AG04449 (cell line): ENCODE measurements at regions not wholly inside any gene's neighbourhood (a gene's known extent, or its start where the extent isn't known, plus 50 kb on each side); places are given as distances from the start of the nearest gene placed in this dataset.

Experiments used
- CTCF ChIA-PET: fragments of 350-600 bp; formaldehyde crosslinking; extraction: SDS; loops from one replicate; lab custom pipeline; 2021; ENCODE audit warnings: antibody characterized with exemption; lab: Yijun Ruan, JAX
- POLR2A ChIA-PET: fragments of 400-600, 350-600 bp; formaldehyde crosslinking; extraction: SDS; loops from one replicate; lab custom pipeline; 2020; ENCODE audit warnings: antibody characterized with exemption, inconsistent platforms; lab: Yijun Ruan, JAX
- DNase-seq: peaks from one replicate; pipeline ENCODE4 v3.0.0-alpha.2; 2010; ENCODE audit warnings: low read depth, low spot score
- H3K4me3 ChIP-seq: 2 replicates; pipeline ENCODE4 v1.5.1; 2011; ENCODE audit warnings: low read depth, mild to moderate bottlenecking, control low read depth, low read length
- TF ChIP-seq, protein P1 (sequence below): IDR thresholded peaks from one replicate; pipeline ENCODE4 v1.5.1; 2011; ENCODE audit warnings: mild to moderate bottlenecking, moderate library complexity, low read length, control low read depth, inconsistent platforms; ENCODE audit not compliant: insufficient read depth; ENCODE audit errors: missing control alignments

- ChIA-PET POLR2A (no interaction called here), CTCF (no interaction called here)
- TF ChIP-seq, protein P1, sequence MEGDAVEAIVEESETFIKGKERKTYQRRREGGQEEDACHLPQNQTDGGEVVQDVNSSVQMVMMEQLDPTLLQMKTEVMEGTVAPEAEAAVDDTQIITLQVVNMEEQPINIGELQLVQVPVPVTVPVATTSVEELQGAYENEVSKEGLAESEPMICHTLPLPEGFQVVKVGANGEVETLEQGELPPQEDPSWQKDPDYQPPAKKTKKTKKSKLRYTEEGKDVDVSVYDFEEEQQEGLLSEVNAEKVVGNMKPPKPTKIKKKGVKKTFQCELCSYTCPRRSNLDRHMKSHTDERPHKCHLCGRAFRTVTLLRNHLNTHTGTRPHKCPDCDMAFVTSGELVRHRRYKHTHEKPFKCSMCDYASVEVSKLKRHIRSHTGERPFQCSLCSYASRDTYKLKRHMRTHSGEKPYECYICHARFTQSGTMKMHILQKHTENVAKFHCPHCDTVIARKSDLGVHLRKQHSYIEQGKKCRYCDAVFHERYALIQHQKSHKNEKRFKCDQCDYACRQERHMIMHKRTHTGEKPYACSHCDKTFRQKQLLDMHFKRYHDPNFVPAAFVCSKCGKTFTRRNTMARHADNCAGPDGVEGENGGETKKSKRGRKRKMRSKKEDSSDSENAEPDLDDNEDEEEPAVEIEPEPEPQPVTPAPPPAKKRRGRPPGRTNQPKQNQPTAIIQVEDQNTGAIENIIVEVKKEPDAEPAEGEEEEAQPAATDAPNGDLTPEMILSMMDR, result no peak
- no peak overlapping the region for H3K4me3 ChIP-seq
- DNase-seq, result no peak
These were observed 665.2 kb upstream of the ADGRL2 start for GRCh38 chr1:81135524-81135923.

- no peak for DNase-seq
- H3K4me3 ChIP-seq, result no peak overlapping the region
- ChIA-PET CTCF (no interaction called here), POLR2A (no interaction called here)
- TF ChIP-seq, protein P1, result no peak
These were observed 671.0 kb upstream of the ADGRL2 start for GRCh38 chr1:81129776-81130175.

GRCh38 chr1:81129366-81129765 lies 671.4 kb upstream of the ADGRL2 start:
- ChIA-PET POLR2A (no interaction called here), CTCF (no interaction called here)
- H3K4me3 ChIP-seq, result no peak overlapping the region
- TF ChIP-seq, protein P1, result no peak
- no peak for DNase-seq

DNA sequence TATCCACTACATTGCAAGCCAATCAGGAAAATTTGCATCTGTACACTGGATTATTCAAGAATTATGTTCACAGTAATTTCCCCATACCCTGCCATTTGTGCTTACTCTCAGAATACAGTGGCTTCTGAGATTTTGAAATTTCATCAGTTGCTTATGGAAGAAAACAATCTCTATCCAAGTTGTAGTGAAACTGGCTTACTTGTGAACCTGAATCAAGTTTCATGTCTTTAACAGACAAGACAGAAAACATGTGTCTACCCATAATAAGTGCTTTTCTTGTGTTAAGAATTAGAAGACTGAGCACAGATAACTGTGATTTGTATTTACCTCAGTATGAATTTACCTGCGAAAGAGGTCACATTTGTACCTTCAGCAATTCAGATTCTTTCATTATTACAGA lies 672.7 kb upstream of the ADGRL2 start:
- DNase-seq, result no peak
- CTCF ChIA-PET, result no interaction called here
- POLR2A ChIA-PET, result no interaction called here
- TF ChIP-seq, protein P1, result no peak
- H3K4me3 ChIP-seq, result no peak overlapping the region

DNA sequence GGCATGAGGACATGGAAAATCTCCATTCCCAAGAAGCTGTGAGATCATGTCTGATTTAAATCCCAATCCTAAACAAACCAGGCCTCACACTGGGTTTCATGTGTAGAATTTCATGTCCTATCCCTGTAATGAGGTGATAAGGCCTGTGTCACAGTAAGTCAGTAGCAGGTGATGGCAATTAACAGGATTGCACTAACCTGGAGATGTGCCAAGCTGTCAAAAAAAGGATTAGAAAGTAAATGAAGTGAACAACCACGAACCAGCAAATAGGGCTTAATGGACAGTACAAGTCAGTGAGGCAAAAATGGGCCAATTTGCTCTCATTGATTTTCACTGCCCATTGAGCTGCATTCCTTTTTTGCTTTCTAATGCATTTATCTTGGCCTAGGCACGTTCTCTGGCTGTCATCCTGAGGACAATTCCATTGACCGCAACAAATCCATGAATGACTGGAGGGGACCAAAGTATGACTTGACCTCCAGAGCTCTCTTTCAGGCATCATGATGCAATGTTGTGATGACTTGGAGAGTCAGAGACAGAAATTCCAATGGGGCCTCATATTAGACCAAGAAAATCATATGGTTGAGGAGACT lies 673.6 kb upstream of the ADGRL2 start:
- POLR2A ChIA-PET, result no interaction called here
- no peak overlapping the region for H3K4me3 ChIP-seq
- DNase-seq, result no peak
- TF ChIP-seq, protein P1, result no peak
- CTCF ChIA-PET, result no interaction called here

GRCh38 chr1:81125672-81126071 lies 675.1 kb upstream of the ADGRL2 start:
- CTCF ChIA-PET, result no interaction called here
- POLR2A ChIA-PET, result interaction anchor here (0.7 kb wide), 1 partner anchor 707 kb away, joined by 3 read pairs; no protein-coding TSS in a partner anchor
- TF ChIP-seq, protein P1, result no peak
- no peak for DNase-seq
- H3K4me3 ChIP-seq, result no peak overlapping the region
